Astrocyte (in vitro differentiated cells and primary cell): ENCODE measurements at regions not wholly inside any gene's neighbourhood (a gene's known extent, or its start where the extent isn't known, plus 50 kb on each side); places are given as distances from the start of the nearest gene placed in this dataset.

Source experiments
- DNase-seq: peaks from one replicate; pipeline ENCODE4 v3.0.0-alpha.2; 2010; ENCODE audit warnings: low read depth
- FAIRE-seq: peaks from 2 replicates; lab custom pipeline; 2011; peaks lifted over from hg19 to GRCh38; lab: Jason Lieb, UNC
- H2AFZ ChIP-seq: 2 replicates; pipeline ENCODE4 v1.6.0; 2012; ENCODE audit warnings: low read depth, low read length, inconsistent platforms
- H3K27ac ChIP-seq: 2 replicates; pipeline ENCODE4 v1.5.1; 2011; ENCODE audit warnings: low read depth, low read length, inconsistent platforms
- H3K27me3 ChIP-seq: 2 replicates; pipeline ENCODE4 v1.6.0; 2011; ENCODE audit warnings: low read length, inconsistent platforms; ENCODE audit not compliant: insufficient read depth
- H3K36me3 ChIP-seq: 2 replicates; pipeline ENCODE4 v1.5.1; 2011; ENCODE audit warnings: low read length, inconsistent platforms; ENCODE audit not compliant: insufficient read depth
- H3K4me1 ChIP-seq: 2 replicates; pipeline ENCODE4 v1.5.1; 2011; ENCODE audit warnings: low read length, inconsistent platforms; ENCODE audit not compliant: insufficient read depth
- H3K4me2 ChIP-seq: 2 replicates; pipeline ENCODE4 v1.6.0; 2012; ENCODE audit warnings: low read length, inconsistent platforms
- H3K4me3 ChIP-seq: 2 replicates; pipeline ENCODE4 v1.5.1; 2011; ENCODE audit warnings: low read depth, mild to moderate bottlenecking, low read length, inconsistent platforms; ENCODE audit not compliant: insufficient read depth
- H3K79me2 ChIP-seq: 2 replicates; pipeline ENCODE4 v1.6.0; 2012; ENCODE audit warnings: mild to moderate bottlenecking, low read length, inconsistent platforms; ENCODE audit not compliant: insufficient read depth
- H3K9ac ChIP-seq: 2 replicates; pipeline ENCODE4 v1.6.0; 2012; ENCODE audit warnings: mild to moderate bottlenecking, low read length, inconsistent platforms
- H3K9me3 ChIP-seq: 2 replicates; pipeline ENCODE4 v1.5.1; 2012; ENCODE audit warnings: low read depth, mild to moderate bottlenecking, low read length, inconsistent platforms; ENCODE audit not compliant: insufficient read depth
- H4K20me1 ChIP-seq: 2 replicates; pipeline ENCODE4 v1.6.0; 2012; ENCODE audit warnings: low read length, inconsistent platforms; ENCODE audit not compliant: insufficient read depth
- H3K27ac Mint-ChIP-seq: one replicate; pipeline ENCODE4 v1.8.0; 2021; ENCODE audit warnings: mild to moderate bottlenecking, mixed read lengths; ENCODE audit not compliant: unreplicated experiment
- H3K27me3 Mint-ChIP-seq: one replicate; pipeline ENCODE4 v1.8.0; 2021; ENCODE audit warnings: low read depth, mixed read lengths; ENCODE audit not compliant: unreplicated experiment
- H3K36me3 Mint-ChIP-seq: one replicate; pipeline ENCODE4 v1.8.0; 2021; ENCODE audit warnings: low read depth, mixed read lengths; ENCODE audit not compliant: unreplicated experiment
- H3K4me1 Mint-ChIP-seq: one replicate; pipeline ENCODE4 v1.8.0; 2021; ENCODE audit warnings: low read depth, mixed read lengths; ENCODE audit not compliant: unreplicated experiment
- H3K4me3 Mint-ChIP-seq: one replicate; pipeline ENCODE4 v1.8.0; 2021; ENCODE audit warnings: mild to moderate bottlenecking, moderate library complexity, mixed read lengths; ENCODE audit not compliant: unreplicated experiment
- H3K9me3 Mint-ChIP-seq: one replicate; pipeline ENCODE4 v1.8.0; 2021; ENCODE audit warnings: mild to moderate bottlenecking, mixed read lengths; ENCODE audit not compliant: unreplicated experiment
- CTCF ChIP-seq: IDR thresholded peaks from 2 replicates; pipeline ENCODE4 v1.5.1; 2011; ENCODE audit warnings: low read depth, mild to moderate bottlenecking, inconsistent platforms, low read length, moderate library complexity; ENCODE audit not compliant: insufficient read depth
- EZH2 ChIP-seq: IDR thresholded peaks from 2 replicates; pipeline ENCODE4 v1.6.1; 2012; ENCODE audit warnings: mild to moderate bottlenecking, low read length, inconsistent platforms; ENCODE audit not compliant: insufficient read depth

GRCh38 chr20:39289316-39289715 is 327.2 kb downstream of the DHX35 start:
- H3K9me3 Mint-ChIP-seq, result peaks cover 21% of the 10 kb centered on the region
- H3K36me3 ChIP-seq, result no peaks in the 10 kb centered on the region
- H3K27ac ChIP-seq, result no peak overlapping the region
- no peak for TF ChIP-seq EZH2
- TF ChIP-seq CTCF, result no peak
- H3K27ac Mint-ChIP-seq, result no peak overlapping the region
- no peaks in the 10 kb centered on the region for H3K27me3 ChIP-seq
- H3K27me3 Mint-ChIP-seq, result no peaks in the 10 kb centered on the region
- no peaks in the 10 kb centered on the region for H3K9me3 ChIP-seq
- no peak overlapping the region for H2AFZ ChIP-seq
- no peaks in the 10 kb centered on the region for H3K4me1 ChIP-seq
- no peaks in the 10 kb centered on the region for H3K4me1 Mint-ChIP-seq
- no peaks in the 10 kb centered on the region for H3K79me2 ChIP-seq
- H3K9ac ChIP-seq, result no peak overlapping the region
- H3K36me3 Mint-ChIP-seq, result no peaks in the 10 kb centered on the region
- H3K4me3 ChIP-seq, result no peak overlapping the region
- no peak overlapping the region for H3K4me3 Mint-ChIP-seq
- no peak overlapping the region for H3K4me2 ChIP-seq
- no peaks in the 10 kb centered on the region for H4K20me1 ChIP-seq
- DNase-seq (no peak), FAIRE-seq (no peak)

GRCh38 chr20:39283464-39283863 is 321.3 kb downstream of the DHX35 start:
- peaks cover 22% of the 10 kb centered on the region for H3K27me3 Mint-ChIP-seq
- no peaks in the 10 kb centered on the region for H3K27me3 ChIP-seq
- no peak overlapping the region for H3K4me2 ChIP-seq
- H3K27ac Mint-ChIP-seq, result no peak overlapping the region
- H3K4me1 ChIP-seq, result no peaks in the 10 kb centered on the region
- no peak for FAIRE-seq
- H3K9ac ChIP-seq, result no peak overlapping the region
- no peak overlapping the region for H2AFZ ChIP-seq
- H4K20me1 ChIP-seq, result no peaks in the 10 kb centered on the region
- no peak overlapping the region for H3K27ac ChIP-seq
- TF ChIP-seq EZH2 (no peak), CTCF (no peak)
- H3K4me3 ChIP-seq, result no peak overlapping the region
- no peak overlapping the region for H3K4me3 Mint-ChIP-seq
- DNase-seq, result no peak
- no peaks in the 10 kb centered on the region for H3K79me2 ChIP-seq
- peaks cover 3% of the 10 kb centered on the region for H3K9me3 ChIP-seq
- no peaks in the 10 kb centered on the region for H3K4me1 Mint-ChIP-seq
- H3K9me3 Mint-ChIP-seq, result peaks cover 13% of the 10 kb centered on the region
- no peaks in the 10 kb centered on the region for H3K36me3 Mint-ChIP-seq
- H3K36me3 ChIP-seq, result no peaks in the 10 kb centered on the region

GRCh38 chr20:39282619-39283092 is 320.5 kb downstream of the DHX35 start:
- no peaks in the 10 kb centered on the region for H3K36me3 ChIP-seq
- no peak overlapping the region for H3K4me3 Mint-ChIP-seq
- no peaks in the 10 kb centered on the region for H3K27me3 ChIP-seq
- H3K79me2 ChIP-seq, result no peaks in the 10 kb centered on the region
- H4K20me1 ChIP-seq, result no peaks in the 10 kb centered on the region
- H3K27ac Mint-ChIP-seq, result no peak overlapping the region
- H3K9me3 ChIP-seq, result peaks cover 3% of the 10 kb centered on the region
- peaks cover 6% of the 10 kb centered on the region for H3K9me3 Mint-ChIP-seq
- H3K4me1 ChIP-seq, result no peaks in the 10 kb centered on the region
- DNase-seq (no peak), FAIRE-seq (no peak)
- H3K36me3 Mint-ChIP-seq, result no peaks in the 10 kb centered on the region
- no peak overlapping the region for H3K4me3 ChIP-seq
- peaks cover 22% of the 10 kb centered on the region for H3K27me3 Mint-ChIP-seq
- H3K27ac ChIP-seq, result no peak overlapping the region
- TF ChIP-seq EZH2 (no peak), CTCF (no peak)
- H2AFZ ChIP-seq, result no peak overlapping the region
- H3K4me2 ChIP-seq, result no peak overlapping the region
- no peak overlapping the region for H3K9ac ChIP-seq
- H3K4me1 Mint-ChIP-seq, result no peaks in the 10 kb centered on the region
